H1 (cell line): ENCODE measurements at regions not wholly inside any gene's neighbourhood (a gene's known extent, or its start where the extent isn't known, plus 50 kb on each side); places are given as distances from the start of the nearest gene placed in this dataset.

ENCODE experiments used
- CTCF ChIA-PET: fragments of 300-600 bp; sonication (Branson Sonifier 250); formaldehyde crosslinking; loops from one replicate; lab custom pipeline; 2021; ENCODE audit not compliant: partially characterized antibody; lab: Charles Lee
- POLR2A ChIA-PET: fragments of 300-600 bp; sonication (Branson Sonifier 250); formaldehyde crosslinking; loops from one replicate; lab custom pipeline; 2021; ENCODE audit warnings: inconsistent platforms; ENCODE audit not compliant: partially characterized antibody; lab: Charles Lee
- DNase-seq, 2 experiments: peaks; one replicate each; pipeline versions ENCODE4 v3.0.0 to v3.0.0-alpha.2; 2010 to 2022; ENCODE audit warnings: low spot score in 2 of 2, low read depth in 1 of 2, mixed read lengths in 1 of 2
- FAIRE-seq: peaks from 2 replicates; lab custom pipeline; 2011; peaks lifted over from hg19 to GRCh38; lab: Jason Lieb, UNC
- H2AFZ ChIP-seq: 2 replicates; pipeline ENCODE4 v1.8.1; 2012; ENCODE audit warnings: low read length, inconsistent platforms
- H2AK5ac ChIP-seq: 2 replicates; pipeline ENCODE4 v1.6.1; 2013; ENCODE audit warnings: low read depth, low read length
- H2BK120ac ChIP-seq: replicated peaks from 2 replicates; pipeline ENCODE3; 2013; ENCODE audit warnings: low read depth, low read length, inconsistent platforms
- H2BK12ac ChIP-seq: 2 replicates; pipeline ENCODE4 v1.6.1; 2013; ENCODE audit warnings: low read depth, low read length
- H2BK15ac ChIP-seq: 2 replicates; pipeline ENCODE4 v1.6.1; 2013; ENCODE audit warnings: low read length
- H2BK20ac ChIP-seq: 2 replicates; pipeline ENCODE4 v1.6.1; 2013; ENCODE audit warnings: low read length
- H2BK5ac ChIP-seq: 2 replicates; pipeline ENCODE4 v1.6.1; 2013; ENCODE audit warnings: low read depth, low read length
- H3K14ac ChIP-seq: 2 replicates; pipeline ENCODE4 v1.6.1; 2013; ENCODE audit warnings: inconsistent platforms; ENCODE audit not compliant: insufficient read length
- H3K18ac ChIP-seq: 2 replicates; pipeline ENCODE4 v1.6.1; 2013; ENCODE audit warnings: low read length; ENCODE audit errors: extremely low read depth
- H3K23ac ChIP-seq: 2 replicates; pipeline ENCODE4 v1.6.1; 2013; ENCODE audit warnings: inconsistent platforms; ENCODE audit not compliant: insufficient read length
- H3K23me2 ChIP-seq: 2 replicates; pipeline ENCODE4 v1.6.1; 2013; ENCODE audit warnings: low read depth, low read length
- H3K27ac ChIP-seq: 2 replicates; pipeline ENCODE4 v1.6.1; 2011; ENCODE audit warnings: low read depth, low read length, inconsistent platforms
- H3K27me3 ChIP-seq, 4 experiments: replicated peaks in 1 of 4; 1 replicate in 1 of 4; 2 replicates in 3 of 4; pipeline versions ENCODE4 v1.6.1 to v1.8.1; 2011 to 2013; ENCODE audit warnings: low read length in 3 of 4, mild to moderate bottlenecking in 3 of 4, inconsistent platforms in 2 of 4, mixed read lengths in 2 of 4, moderate library complexity in 1 of 4; ENCODE audit not compliant: control insufficient read depth in 3 of 4, insufficient read depth in 3 of 4; ENCODE audit errors: extremely low read depth in 1 of 4
- H3K36me3 ChIP-seq, 4 experiments: 2 replicates each; pipeline versions ENCODE4 v1.6.1 to v1.8.1; 2011 to 2013; ENCODE audit warnings: mild to moderate bottlenecking in 4 of 4, low read length in 3 of 4, moderate library complexity in 2 of 4, control low read depth in 1 of 4, inconsistent platforms in 1 of 4; ENCODE audit not compliant: insufficient read depth in 4 of 4, control insufficient read depth in 2 of 4
- H3K4ac ChIP-seq: replicated peaks from 2 replicates; pipeline ENCODE3; 2013; ENCODE audit warnings: low read length, low read depth, mixed read lengths, inconsistent platforms; ENCODE audit not compliant: insufficient read length
- H3K4me1 ChIP-seq, 4 experiments: replicated peaks in 1 of 4; 1 replicate in 1 of 4; 2 replicates in 3 of 4; pipeline versions ENCODE4 v1.6.1 to v1.8.1; 2011 to 2013; ENCODE audit warnings: low read length in 3 of 4, inconsistent platforms in 2 of 4, mixed read lengths in 1 of 4; ENCODE audit not compliant: insufficient read depth in 4 of 4, control insufficient read depth in 3 of 4
- H3K4me2 ChIP-seq, 2 experiments: 2 replicates each; pipeline versions ENCODE4 v1.6.1 to v1.8.1; 2011 to 2013; ENCODE audit warnings: low read depth in 2 of 2, low read length in 2 of 2, control low read depth in 1 of 2, inconsistent platforms in 1 of 2, mild to moderate bottlenecking in 1 of 2; ENCODE audit not compliant: insufficient read depth in 1 of 2
- H3K4me3 ChIP-seq, 4 experiments: fragments of 200-600, 300-600 bp in 1 of 4; sonication (generic), shearing (Covaris generic), sonication (Bioruptor Twin) in 1 of 4; 2 replicates each; pipeline versions ENCODE4 v1.5.1 to v1.8.1; 2011 to 2016; ENCODE audit warnings: low read length in 4 of 4, low read depth in 3 of 4, control low read depth in 2 of 4, inconsistent platforms in 2 of 4, mild to moderate bottlenecking in 2 of 4, mixed read lengths in 1 of 4, moderate library complexity in 1 of 4; ENCODE audit not compliant: insufficient read depth in 2 of 4; ENCODE audit errors: extremely low read depth in 1 of 4
- H3K56ac ChIP-seq: replicated peaks from 2 replicates; pipeline ENCODE3; 2013; ENCODE audit warnings: low read depth, mild to moderate bottlenecking, mixed read lengths, low read length, inconsistent platforms; ENCODE audit not compliant: insufficient read length
- H3K79me1 ChIP-seq: 2 replicates; pipeline ENCODE4 v1.6.1; 2013; ENCODE audit warnings: low read depth, low read length, control low read depth
- H3K79me2 ChIP-seq, 2 experiments: 2 replicates each; pipeline versions ENCODE4 v1.6.1 to v1.8.1; 2012 to 2013; ENCODE audit warnings: low read length in 2 of 2, mild to moderate bottlenecking in 2 of 2, inconsistent platforms in 1 of 2; ENCODE audit not compliant: insufficient read depth in 2 of 2, control insufficient read depth in 1 of 2
- H3K9ac ChIP-seq, 4 experiments: replicated peaks in 1 of 4; 1 replicate in 1 of 4; 2 replicates in 3 of 4; pipeline versions ENCODE4 v1.6.1 to v1.8.1; 2011 to 2013; ENCODE audit warnings: low read depth in 3 of 4, low read length in 3 of 4, control low read depth in 2 of 4, mild to moderate bottlenecking in 2 of 4, moderate library complexity in 2 of 4, inconsistent platforms in 1 of 4; ENCODE audit errors: extremely low read depth in 1 of 4
- H3K9me3 ChIP-seq, 2 experiments: 2 replicates each; pipeline versions ENCODE4 v1.6.1 to v1.8.1; 2012 to 2013; ENCODE audit warnings: mild to moderate bottlenecking in 2 of 2, moderate library complexity in 2 of 2, control low read depth in 1 of 2, inconsistent platforms in 1 of 2, low read depth in 1 of 2, low read length in 1 of 2, mixed read lengths in 1 of 2; ENCODE audit not compliant: insufficient read depth in 2 of 2
- H4K20me1 ChIP-seq, 2 experiments: replicated peaks in 1 of 2; 2 replicates each; pipeline versions ENCODE3 to v1.8.1; 2011 to 2013; ENCODE audit warnings: inconsistent platforms in 2 of 2, low read length in 2 of 2, mild to moderate bottlenecking in 1 of 2; ENCODE audit not compliant: insufficient read depth in 2 of 2, control insufficient read depth in 1 of 2
- H4K5ac ChIP-seq: 2 replicates; pipeline ENCODE4 v1.6.1; 2013; ENCODE audit warnings: low read length, low read depth, mixed read lengths, inconsistent platforms; ENCODE audit not compliant: insufficient read length
- H4K8ac ChIP-seq: 2 replicates; pipeline ENCODE4 v1.8.0; 2013; ENCODE audit warnings: mild to moderate bottlenecking, moderate library complexity, low read length, inconsistent platforms; ENCODE audit not compliant: insufficient read depth; ENCODE audit errors: extremely low read depth
- H4K91ac ChIP-seq: replicated peaks from 2 replicates; pipeline ENCODE3; 2013; ENCODE audit warnings: low read length, mixed read lengths, inconsistent platforms; ENCODE audit not compliant: insufficient read length
- JUN ChIP-seq: IDR thresholded peaks from 2 replicates; pipeline ENCODE4 v1.6.1; 2011; ENCODE audit warnings: low read depth, mild to moderate bottlenecking, improper control_type of control experiment, low read length
- NANOG ChIP-seq: IDR thresholded peaks from 2 replicates; pipeline ENCODE4 v1.6.1; 2011; ENCODE audit warnings: low read length, low read depth, mild to moderate bottlenecking, inconsistent platforms; ENCODE audit not compliant: insufficient read depth, poor library complexity, severe bottlenecking
- SUZ12 ChIP-seq: fragments of 200-600 bp; sonication (generic); IDR thresholded peaks from 2 replicates; pipeline ENCODE4 v1.6.1; 2012; ENCODE audit warnings: mild to moderate bottlenecking, inconsistent platforms, low read length, moderate library complexity, mixed read lengths
- TAF7 ChIP-seq: optimal IDR thresholded peaks from 2 replicates; pipeline ENCODE3; 2011; ENCODE audit warnings: low read depth, mild to moderate bottlenecking, inconsistent platforms, low read length, moderate library complexity, borderline replicate concordance
- WGBS, 2 experiments: shearing (Covaris generic) in 1 of 2; methylation state at CpG; one replicate each; pipeline versions ENCODE4 v1.1.6 to v1.1.7; 2013 to 2015; ENCODE audit warnings: low lambda C conversion rate in 2 of 2, mixed read lengths in 2 of 2, inconsistent platforms in 1 of 2, low coverage in 1 of 2, missing lambda C conversion rate in 1 of 2; ENCODE audit not compliant: insufficient replicate concordance in 2 of 2, insufficient coverage in 1 of 2, insufficient read length in 1 of 2; ENCODE audit errors: extremely low coverage in 1 of 2, missing lambda C conversion rate in 1 of 2; 5-methylcytosine and 5-hydroxymethylcytosine counted together

- Histone ChIP-seq H4K5ac (no peak overlapping the region), H2BK5ac (no peak overlapping the region), H3K4me3 (no peak overlapping the region), H2AFZ (no peak overlapping the region), H3K36me3 (no peaks in the 10 kb centered on the region), H3K4me1 (peaks cover 0 to 11% (median 2%) of the 10 kb centered on the region in 4 experiments; a peak in 4 of 7 replicates), H3K27me3 (no peaks in the 10 kb centered on the region; a peak in 1 of 7 replicates), H3K9me3 (no peaks in the 10 kb centered on the region), H2BK12ac (no peak overlapping the region), H3K23me2 (no peaks in the 10 kb centered on the region; the same call in 1 of the 2 replicates), H4K8ac (no peak overlapping the region), H3K79me2 (no peaks in the 10 kb centered on the region), H3K14ac (no peak overlapping the region), H3K79me1 (no peaks in the 10 kb centered on the region), H4K91ac (no peak overlapping the region), H3K23ac (no peak overlapping the region), H2BK20ac (no peak overlapping the region), H3K4ac (no peak overlapping the region), H3K18ac (no peak overlapping the region), H3K9ac (no peak overlapping the region), H4K20me1 (no peaks in the 10 kb centered on the region), H2AK5ac (no peak overlapping the region), H3K56ac (no peak overlapping the region), H2BK120ac (no peak overlapping the region), H3K27ac (no peak overlapping the region), H3K4me2 (no peak overlapping the region), H2BK15ac (no peak overlapping the region)
- FAIRE-seq (no peak), DNase-seq (no peak)
- POLR2A ChIA-PET = no interaction called here
- no peak for TF ChIP-seq TAF7
- TF ChIP-seq SUZ12 = no peak
- no peak for TF ChIP-seq JUN
- no peak for TF ChIP-seq NANOG
- WGBS, 2 experiments = 84% methylated on average over 2 of the region's 2 CpGs; no CpG with 5 or more reads in 1 of the 2 experiments
- CTCF ChIA-PET = interaction anchor here (1.9 kb wide), 1 partner anchor 266 kb away, joined by 7 read pairs; no protein-coding TSS in a partner anchor
These were observed 90.4 kb upstream of the HIVEP1 start for GRCh38 chr6:11921751-11922150.
